ENCODE measurements at regions not wholly inside any gene's neighbourhood (a gene's known extent, or its start where the extent isn't known, plus 50 kb on each side); places are given as distances from the start of the nearest gene placed in this dataset.
"Not testable (repeated sequence)": the region's sequence is repeated elsewhere in the genome, so short reads cannot be mapped to it uniquely, and the experiment has no call there.

GRCh38 chrX:53883196-53883595 lies 161.1 kb downstream of the PHF8 start:
- no peak for DNase-seq (ENCODE audit: low read depth in 2 of 2)

GRCh38 chrX:53882331-53882730 lies 161.9 kb downstream of the PHF8 start:
- DNase-seq (ENCODE audit: low read depth in 2 of 2): no peak

- not testable (repeated sequence) for DNase-seq (ENCODE audit: low read depth in 2 of 2)
Measured at GRCh38 chrX:53880786-53881185, 163.5 kb downstream of the PHF8 start.

- no peak for DNase-seq (ENCODE audit: low read depth in 2 of 2)
Measured at GRCh38 chrX:53859890-53860289, 173.4 kb upstream of the HUWE1 start.

- peak in 1 of 2 donors; percentile 21 for DNase-seq (ENCODE audit: low read depth in 2 of 2)
Measured at GRCh38 chrX:53831662-53832635, 145.4 kb upstream of the HUWE1 start.

GRCh38 chrX:53824686-53825085 lies 138.2 kb upstream of the HUWE1 start:
- no peak for DNase-seq (ENCODE audit: low read depth in 2 of 2)

GRCh38 chrX:53818115-53818514 lies 131.6 kb upstream of the HUWE1 start:
- not testable (repeated sequence) for DNase-seq (ENCODE audit: low read depth in 2 of 2)

GRCh38 chrX:53817548-53817947 lies 131.0 kb upstream of the HUWE1 start:
- DNase-seq (ENCODE audit: low read depth in 2 of 2): no peak

GRCh38 chrX:53813670-53814440 lies 127.3 kb upstream of the HUWE1 start:
- DNase-seq (ENCODE audit: low read depth in 2 of 2): no peak

- no peak for DNase-seq (ENCODE audit: low read depth in 2 of 2)
Measured at GRCh38 chrX:53798281-53798680, 111.8 kb upstream of the HUWE1 start.

GRCh38 chrX:53795576-53795975 lies 109.1 kb upstream of the HUWE1 start:
- DNase-seq (ENCODE audit: low read depth in 2 of 2): no peak

- no peak for DNase-seq (ENCODE audit: low read depth in 2 of 2)
Measured at GRCh38 chrX:53794181-53794580, 107.7 kb upstream of the HUWE1 start.

GRCh38 chrX:53768865-53769264 lies 82.3 kb upstream of the HUWE1 start:
- no peak for DNase-seq (ENCODE audit: low read depth in 2 of 2)

GRCh38 chrX:53768451-53768850 lies 81.9 kb upstream of the HUWE1 start:
- DNase-seq (ENCODE audit: low read depth in 2 of 2): no peak

GRCh38 chrX:53767544-53767943 lies 81.0 kb upstream of the HUWE1 start:
- DNase-seq (ENCODE audit: low read depth in 2 of 2): no peak

GRCh38 chrX:53757181-53757580 lies 70.7 kb upstream of the HUWE1 start:
- DNase-seq (ENCODE audit: low read depth in 2 of 2): not testable (repeated sequence)

- no peak for DNase-seq (ENCODE audit: low read depth in 2 of 2)
Measured at GRCh38 chrX:53746718-53747117, 60.2 kb upstream of the HUWE1 start.

- no peak for DNase-seq (ENCODE audit: low read depth in 2 of 2)
Measured at GRCh38 chrX:53743244-53743643, 56.7 kb upstream of the HUWE1 start.

- no peak for DNase-seq (ENCODE audit: low read depth in 2 of 2)
Measured at GRCh38 chrX:53738370-53738906, 51.9 kb upstream of the HUWE1 start.
